Stimulated activated naive CD8-positive, alpha-beta T cell treated with anti-CD3 and anti-CD28 coated beads, Interleukin-15, amount 100 ng/mL, for 72 hours (primary cell): ENCODE measurements at regions not wholly inside any gene's neighbourhood (a gene's known extent, or its start where the extent isn't known, plus 50 kb on each side); places are given as distances from the start of the nearest gene placed in this dataset.

Source experiments
- ATAC-seq: fragments of 150-1000 bp; cut with Tn5 transposase; 2 replicates; pipeline ENCODE4 v1.10.0; 2021; ENCODE audit warnings: mild to moderate bottlenecking, moderate library complexity
- DNase-seq, 2 donors: peaks; one replicate each; pipeline ENCODE4 v3.0.0; 2021 to 2022
- H3K27ac Mint-ChIP-seq, 2 donors: one replicate each; pipeline ENCODE4 v1.8.0; 2022; ENCODE audit warnings: mild to moderate bottlenecking in 2 of 2, mixed read lengths in 2 of 2, moderate library complexity in 2 of 2
- H3K27me3 Mint-ChIP-seq: one replicate; pipeline ENCODE4 v1.8.0; 2022; ENCODE audit warnings: mixed read lengths
- H3K4me1 Mint-ChIP-seq: one replicate; pipeline ENCODE4 v1.8.0; 2022; ENCODE audit warnings: mild to moderate bottlenecking, mixed read lengths
- H3K4me3 Mint-ChIP-seq, 2 donors: one replicate each; pipeline ENCODE4 v1.8.0; 2022; ENCODE audit warnings: mild to moderate bottlenecking in 2 of 2, mixed read lengths in 2 of 2, moderate library complexity in 1 of 2
- H3K9me3 Mint-ChIP-seq, 2 donors: one replicate each; pipeline ENCODE4 v1.8.0; 2022; ENCODE audit warnings: mixed read lengths in 2 of 2

DNA sequence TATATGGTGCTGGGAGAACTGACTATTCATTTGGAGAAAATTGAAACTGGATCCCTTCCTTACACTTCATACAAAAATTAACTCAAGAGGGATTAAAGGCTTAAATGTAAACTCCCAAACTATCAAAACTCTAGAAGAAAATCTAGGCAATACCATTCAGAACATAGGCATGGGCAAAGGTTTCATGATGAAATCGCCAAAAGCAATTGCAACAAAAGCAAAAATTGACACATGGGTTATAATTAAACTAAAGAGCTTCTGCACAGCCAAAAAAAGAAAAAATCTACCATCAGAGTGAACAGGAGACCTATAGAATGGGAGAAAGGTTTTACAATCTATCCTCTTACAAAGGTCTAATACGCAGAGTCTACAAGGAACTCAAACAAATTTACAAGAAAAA is 851.3 kb upstream of the MAN1A1 start:
- Mint-ChIP-seq H3K9me3 (no peaks in the 10 kb centered on the region), H3K4me1 (no peaks in the 10 kb centered on the region), H3K27me3 (no peaks in the 10 kb centered on the region), H3K4me3 (no peak overlapping the region), H3K27ac (no peak overlapping the region)
- DNase-seq (no peak), ATAC-seq (no peak)

DNA sequence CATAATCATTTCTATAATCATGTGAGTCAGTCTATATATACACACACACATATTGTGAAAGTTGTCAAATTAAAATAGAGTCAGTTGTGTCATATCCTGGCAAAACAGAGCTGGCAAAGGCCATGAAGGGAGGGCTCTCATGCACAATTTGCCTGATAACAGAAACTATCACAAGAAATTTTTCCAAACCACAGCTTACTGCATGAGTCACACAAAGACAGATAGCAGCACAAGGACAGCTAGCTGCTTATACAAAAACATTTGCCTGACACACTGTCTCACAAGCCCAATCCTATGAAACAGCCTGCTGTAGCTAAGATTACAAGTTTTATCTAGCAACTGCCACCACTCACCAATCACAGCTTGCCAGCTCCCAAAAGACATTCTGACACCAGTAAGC is 848.5 kb upstream of the MAN1A1 start:
- H3K4me3 Mint-ChIP-seq, result no peak overlapping the region
- ATAC-seq, result no peak
- no peak overlapping the region for H3K27ac Mint-ChIP-seq
- H3K9me3 Mint-ChIP-seq, result no peaks in the 10 kb centered on the region
- no peak for DNase-seq
- no peaks in the 10 kb centered on the region for H3K4me1 Mint-ChIP-seq
- no peaks in the 10 kb centered on the region for H3K27me3 Mint-ChIP-seq

- no peak overlapping the region for H3K4me3 Mint-ChIP-seq
- no peak overlapping the region for H3K27ac Mint-ChIP-seq
- no peaks in the 10 kb centered on the region for H3K9me3 Mint-ChIP-seq
- no peaks in the 10 kb centered on the region for H3K27me3 Mint-ChIP-seq
- no peak for DNase-seq
- H3K4me1 Mint-ChIP-seq, result no peaks in the 10 kb centered on the region
- no peak for ATAC-seq
Observed at GRCh38 chr6:120186080-120186479, 836.5 kb upstream of the MAN1A1 start.

DNA sequence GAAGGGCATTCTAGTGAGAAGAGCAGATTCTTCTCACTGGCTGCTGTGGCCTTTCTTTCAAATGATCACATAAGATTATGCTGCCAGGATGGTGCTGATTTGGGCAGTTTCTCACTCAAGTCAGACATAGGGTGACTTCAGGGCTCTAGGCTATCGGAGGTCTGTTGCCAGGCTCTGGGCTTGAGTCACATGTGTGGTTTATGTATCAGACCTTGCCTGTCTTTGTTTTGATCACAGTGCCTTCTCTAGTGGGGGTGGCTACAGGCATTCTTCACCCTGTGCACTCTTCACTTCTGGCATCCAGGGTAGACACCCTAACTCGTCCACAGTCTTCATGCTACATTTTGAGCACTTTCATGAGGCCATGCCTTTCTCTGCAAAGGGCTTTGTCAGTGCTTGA is 823.7 kb upstream of the MAN1A1 start:
- Mint-ChIP-seq H3K27ac (no peak overlapping the region), H3K27me3 (no peaks in the 10 kb centered on the region), H3K9me3 (peaks cover 0 to 10% of the 10 kb centered on the region in 2 donors), H3K4me3 (no peak overlapping the region), H3K4me1 (no peaks in the 10 kb centered on the region)
- no peak for ATAC-seq
- DNase-seq, result no peak

DNA sequence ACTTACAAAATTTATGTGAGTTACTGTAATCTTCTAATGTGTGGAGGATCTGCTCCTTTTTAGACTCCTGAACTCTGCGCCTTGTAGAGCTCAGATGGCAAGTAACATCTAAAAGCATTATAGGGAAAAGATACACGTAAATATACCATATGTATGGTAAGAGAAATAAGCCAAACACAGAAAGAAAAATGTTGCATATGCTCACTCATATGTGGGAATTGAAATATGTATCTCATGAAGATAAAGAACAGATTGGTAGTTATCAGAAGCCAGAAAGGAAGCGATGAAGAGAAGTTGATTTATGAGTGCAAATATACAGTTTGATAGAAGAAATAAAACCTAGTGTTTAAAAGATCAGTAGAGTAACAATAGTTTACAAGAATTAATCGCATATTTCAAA is 815.0 kb upstream of the MAN1A1 start:
- Mint-ChIP-seq H3K4me1 (no peaks in the 10 kb centered on the region), H3K9me3 (peaks cover 0 to 2% of the 10 kb centered on the region in 2 donors), H3K27me3 (no peaks in the 10 kb centered on the region), H3K27ac (no peak overlapping the region), H3K4me3 (no peak overlapping the region)
- no peak for DNase-seq
- no peak for ATAC-seq

GRCh38 chr6:120157873-120158272 is 808.3 kb upstream of the MAN1A1 start:
- no peaks in the 10 kb centered on the region for H3K27me3 Mint-ChIP-seq
- no peak overlapping the region for H3K27ac Mint-ChIP-seq
- H3K4me1 Mint-ChIP-seq, result no peaks in the 10 kb centered on the region
- no peaks in the 10 kb centered on the region for H3K9me3 Mint-ChIP-seq
- DNase-seq, result no peak
- no peak for ATAC-seq
- H3K4me3 Mint-ChIP-seq, result no peak overlapping the region

DNA sequence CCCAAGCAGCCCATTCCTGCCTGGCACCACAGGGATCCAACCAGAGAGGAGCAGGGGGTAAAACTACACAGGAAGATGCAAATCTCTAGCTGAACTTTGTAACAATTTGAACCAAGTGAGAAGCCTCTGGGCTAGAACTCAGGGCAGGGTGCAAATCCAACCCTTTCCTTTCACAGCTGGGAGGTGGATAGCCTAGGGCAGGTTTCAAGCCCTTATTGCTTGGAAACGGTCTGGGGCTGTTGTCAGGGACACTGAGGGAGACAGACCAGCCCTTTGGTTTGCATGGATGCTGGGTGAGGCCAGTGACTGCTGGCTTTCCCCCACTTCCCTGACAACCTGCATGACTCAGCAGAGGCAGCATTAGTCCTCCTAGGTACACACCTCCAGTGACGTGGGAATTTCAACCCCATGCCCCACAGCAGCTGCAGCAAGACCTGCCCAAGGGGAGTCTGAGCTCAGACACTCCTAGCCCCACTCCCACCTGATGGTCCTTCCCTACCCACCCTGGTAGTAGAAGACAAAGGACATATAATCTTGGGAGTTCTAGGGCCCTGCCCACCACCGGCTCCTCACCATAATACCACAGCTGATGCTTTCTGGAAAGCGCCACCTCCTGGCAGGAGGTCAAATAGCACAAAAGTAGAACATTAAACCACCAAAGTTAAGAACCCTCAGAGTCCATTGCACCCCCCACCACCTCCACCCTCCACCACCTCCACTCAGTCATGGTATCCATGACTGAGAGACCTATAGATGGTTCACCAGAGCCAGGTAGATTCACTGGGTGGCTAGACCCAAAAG is 797.7 kb upstream of the MAN1A1 start:
- DNase-seq (no peak), ATAC-seq (no peak)
- H3K9me3 Mint-ChIP-seq, result peaks cover 14 to 47% of the 10 kb centered on the region in 2 donors
- H3K4me1 Mint-ChIP-seq, result peaks cover 8% of the 10 kb centered on the region
- H3K27me3 Mint-ChIP-seq, result no peaks in the 10 kb centered on the region
- no peak overlapping the region for H3K27ac Mint-ChIP-seq
- H3K4me3 Mint-ChIP-seq, result no peak overlapping the region

- Mint-ChIP-seq H3K4me3 (no peak overlapping the region), H3K4me1 (no peaks in the 10 kb centered on the region), H3K27ac (no peak overlapping the region), H3K27me3 (no peaks in the 10 kb centered on the region), H3K9me3 (no peaks in the 10 kb centered on the region)
- no peak for ATAC-seq
- no peak for DNase-seq
Observed at GRCh38 chr6:120141601-120142000, 792.0 kb upstream of the MAN1A1 start.

- Mint-ChIP-seq H3K9me3 (no peaks in the 10 kb centered on the region), H3K4me1 (no peaks in the 10 kb centered on the region), H3K27me3 (no peaks in the 10 kb centered on the region), H3K4me3 (no peak overlapping the region), H3K27ac (no peak overlapping the region)
- ATAC-seq, result no peak
- DNase-seq, result no peak
Observed at GRCh38 chr6:120137492-120137891, 787.9 kb upstream of the MAN1A1 start.

GRCh38 chr6:120129228-120129627 is 779.7 kb upstream of the MAN1A1 start:
- DNase-seq (no peak), ATAC-seq (no peak)
- no peaks in the 10 kb centered on the region for H3K27me3 Mint-ChIP-seq
- no peak overlapping the region for H3K27ac Mint-ChIP-seq
- no peak overlapping the region for H3K4me3 Mint-ChIP-seq
- no peaks in the 10 kb centered on the region for H3K4me1 Mint-ChIP-seq
- H3K9me3 Mint-ChIP-seq, result no peaks in the 10 kb centered on the region

GRCh38 chr6:120122401-120122800 is 772.8 kb upstream of the MAN1A1 start:
- ATAC-seq, result no peak
- H3K27ac Mint-ChIP-seq, result no peak overlapping the region
- peaks cover 0 to 11% of the 10 kb centered on the region in 2 donors for H3K9me3 Mint-ChIP-seq
- no peak for DNase-seq
- H3K4me1 Mint-ChIP-seq, result no peaks in the 10 kb centered on the region
- H3K27me3 Mint-ChIP-seq, result no peaks in the 10 kb centered on the region
- H3K4me3 Mint-ChIP-seq, result no peak overlapping the region

DNA sequence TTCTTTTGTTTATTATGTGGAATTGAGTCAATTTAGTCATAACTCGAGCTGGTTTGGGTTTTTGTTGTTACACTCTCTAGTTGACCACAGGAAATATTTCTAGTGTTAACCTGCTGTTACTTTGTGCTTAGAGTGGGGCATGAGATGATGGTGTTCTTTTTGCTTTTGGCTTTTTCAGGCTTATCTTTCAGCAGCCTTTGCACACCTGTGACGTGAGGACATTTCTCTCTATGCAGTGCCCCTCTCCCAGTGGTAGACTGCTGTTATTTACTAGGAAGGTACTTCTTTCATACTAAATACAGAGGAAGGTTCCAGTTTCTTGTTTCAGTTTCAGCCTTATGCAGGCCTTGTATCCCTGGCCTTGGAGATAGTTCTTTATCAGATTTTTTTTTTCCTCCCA is 766.8 kb upstream of the MAN1A1 start:
- Mint-ChIP-seq H3K9me3 (no peaks in the 10 kb centered on the region), H3K4me1 (no peaks in the 10 kb centered on the region), H3K27me3 (no peaks in the 10 kb centered on the region), H3K27ac (no peak overlapping the region), H3K4me3 (no peak overlapping the region)
- ATAC-seq, result no peak
- DNase-seq, result no peak

GRCh38 chr6:120112980-120113379 is 763.4 kb upstream of the MAN1A1 start:
- H3K27me3 Mint-ChIP-seq, result no peaks in the 10 kb centered on the region
- no peak for ATAC-seq
- H3K27ac Mint-ChIP-seq, result no peak overlapping the region
- no peak overlapping the region for H3K4me3 Mint-ChIP-seq
- H3K9me3 Mint-ChIP-seq, result peaks cover 0 to 4% of the 10 kb centered on the region in 2 donors
- H3K4me1 Mint-ChIP-seq, result no peaks in the 10 kb centered on the region
- DNase-seq, result no peak

GRCh38 chr6:120111001-120111400 is 761.4 kb upstream of the MAN1A1 start:
- H3K9me3 Mint-ChIP-seq, result peaks cover 0 to 4% of the 10 kb centered on the region in 2 donors
- H3K4me1 Mint-ChIP-seq, result no peaks in the 10 kb centered on the region

GRCh38 chr6:120108061-120108795 is 758.7 kb upstream of the MAN1A1 start:
- ATAC-seq (no peak), DNase-seq (no peak)
- H3K27ac Mint-ChIP-seq, result no peak overlapping the region
- peaks cover 0 to 4% of the 10 kb centered on the region in 2 donors for H3K9me3 Mint-ChIP-seq
- H3K4me1 Mint-ChIP-seq, result no peaks in the 10 kb centered on the region
- no peaks in the 10 kb centered on the region for H3K27me3 Mint-ChIP-seq
- no peak overlapping the region for H3K4me3 Mint-ChIP-seq

More at GRCh38 chr6:120111001-120111400, 761.4 kb upstream of the MAN1A1 start:
- Mint-ChIP-seq H3K27me3 (no peaks in the 10 kb centered on the region), H3K4me3 (no peak overlapping the region), H3K27ac (no peak overlapping the region)
- no peak for DNase-seq
- no peak for ATAC-seq

GRCh38 chr6:120103618-120104017 is 754.1 kb upstream of the MAN1A1 start:
- no peak overlapping the region for H3K4me3 Mint-ChIP-seq
- H3K9me3 Mint-ChIP-seq, result no peaks in the 10 kb centered on the region
- H3K27me3 Mint-ChIP-seq, result no peaks in the 10 kb centered on the region
- H3K27ac Mint-ChIP-seq, result no peak overlapping the region
- no peaks in the 10 kb centered on the region for H3K4me1 Mint-ChIP-seq
- no peak for ATAC-seq
- DNase-seq, result no peak
